Smooth muscle cell (in vitro differentiated cells): ENCODE measurements at regions not wholly inside any gene's neighbourhood (a gene's known extent, or its start where the extent isn't known, plus 50 kb on each side); places are given as distances from the start of the nearest gene placed in this dataset.

ENCODE experiments used
- DNase-seq: peaks from one replicate; lab custom pipeline; 2025; ENCODE audit not compliant: unreplicated experiment; lab: John Stamatoyannopoulos, UW
- H2AFZ ChIP-seq: fragments of 200-600 bp; sonication (generic); 2 replicates; pipeline ENCODE4 v1.6.0; 2016; ENCODE audit warnings: antibody characterized with exemption, low read depth, mild to moderate bottlenecking
- H3F3A ChIP-seq: fragments of 200-600 bp; sonication (generic); 2 replicates; pipeline ENCODE4 v1.6.0; 2017; ENCODE audit warnings: antibody characterized with exemption, low read depth
- H3K27ac ChIP-seq: fragments of 200-600 bp; sonication (generic); 2 replicates; pipeline ENCODE4 v1.5.1; 2016; ENCODE audit warnings: low read depth, mild to moderate bottlenecking
- H3K27me3 ChIP-seq: fragments of 200-600 bp; sonication (generic); 2 replicates; pipeline ENCODE4 v1.6.1; 2016; ENCODE audit warnings: low read depth, mild to moderate bottlenecking
- H3K36me3 ChIP-seq: fragments of 200-600 bp; sonication (generic); 2 replicates; pipeline ENCODE4 v1.5.1; 2016; ENCODE audit warnings: low read depth
- H3K4me1 ChIP-seq: fragments of 200-600 bp; sonication (generic); 2 replicates; pipeline ENCODE4 v1.5.1; 2016; ENCODE audit warnings: low read depth
- H3K4me2 ChIP-seq: fragments of 200-600 bp; sonication (generic); 2 replicates; pipeline ENCODE4 v1.6.0; 2016; ENCODE audit warnings: mild to moderate bottlenecking
- H3K4me3 ChIP-seq: fragments of 200-600 bp; sonication (generic); 2 replicates; pipeline ENCODE4 v1.5.1; 2016; ENCODE audit warnings: mild to moderate bottlenecking
- H3K79me2 ChIP-seq: fragments of 200-600 bp; sonication (generic); 2 replicates; pipeline ENCODE4 v1.6.0; 2016; ENCODE audit warnings: low read depth, mild to moderate bottlenecking
- H3K9ac ChIP-seq: fragments of 200-600 bp; sonication (generic); 2 replicates; pipeline ENCODE4 v1.6.0; 2016; ENCODE audit warnings: low read depth
- H3K9me3 ChIP-seq: fragments of 200-600 bp; sonication (generic); replicated peaks from 2 replicates; pipeline ENCODE4 v1.5.1; 2016; ENCODE audit warnings: low read depth
- H4K20me1 ChIP-seq: fragments of 200-600 bp; sonication (generic); 2 replicates; pipeline ENCODE4 v1.6.0; 2016; ENCODE audit warnings: low read depth
- CTCF ChIP-seq: fragments of 200-600 bp; sonication (generic); IDR thresholded peaks from 2 replicates; pipeline ENCODE4 v1.5.1; 2017; ENCODE audit warnings: borderline replicate concordance, mild to moderate bottlenecking, antibody characterized with exemption; ENCODE audit not compliant: insufficient read depth, poor library complexity, severe bottlenecking
- WGBS: methylation state at CpG from one replicate; pipeline ENCODE4 v1.1.7; 2016; ENCODE audit warnings: low lambda C conversion rate; 5-methylcytosine and 5-hydroxymethylcytosine counted together

GRCh38 chr15:81427176-81427575 lies 53.2 kb upstream of the TMC3 start:
- 88% methylated on average over 6 of the region's 6 CpGs for WGBS
- no peak for TF ChIP-seq CTCF

GRCh38 chr15:81425905-81426304 lies 51.9 kb upstream of the TMC3 start:
- Histone ChIP-seq H3K4me2 (no peak overlapping the region), H3K4me1 (no peaks in the 10 kb centered on the region), H4K20me1 (no peaks in the 10 kb centered on the region), H3K36me3 (no peaks in the 10 kb centered on the region), H3K79me2 (no peaks in the 10 kb centered on the region), H2AFZ (no peak overlapping the region), H3K27ac (no peak overlapping the region), H3K27me3 (no peaks in the 10 kb centered on the region), H3K4me3 (no peak overlapping the region), H3K9ac (no peak overlapping the region), H3K9me3 (no peaks in the 10 kb centered on the region), H3F3A (no peaks in the 10 kb centered on the region)
- 89% methylated on average over 1 of the region's 1 CpG for WGBS
- DNase-seq: no peak
- no peak for TF ChIP-seq CTCF

More at GRCh38 chr15:81427176-81427575, 53.2 kb upstream of the TMC3 start:
- Histone ChIP-seq H3K4me2 (no peak overlapping the region), H3K9me3 (no peaks in the 10 kb centered on the region), H3K9ac (no peak overlapping the region), H3K4me3 (no peak overlapping the region), H2AFZ (no peak overlapping the region), H3K36me3 (no peaks in the 10 kb centered on the region), H3K4me1 (no peaks in the 10 kb centered on the region), H3F3A (no peaks in the 10 kb centered on the region), H4K20me1 (no peaks in the 10 kb centered on the region), H3K27me3 (no peaks in the 10 kb centered on the region), H3K27ac (no peak overlapping the region), H3K79me2 (no peaks in the 10 kb centered on the region)
- no peak for DNase-seq
